Activated CD8-positive, alpha-beta memory T cell treated with anti-CD3 and anti-CD28 coated beads, Interleukin-2, amount 10 ng/mL, durations not matched to agents 7 days and 5 days (primary cell): ENCODE measurements at regions not wholly inside any gene's neighbourhood (a gene's known extent, or its start where the extent isn't known, plus 50 kb on each side); places are given as distances from the start of the nearest gene placed in this dataset.

Experiments
- ATAC-seq: fragments of 150-1000 bp; cut with Tn5 transposase; one replicate; pipeline ENCODE4 v1.10.0; 2021; ENCODE audit warnings: moderate library complexity
- CTCF ChIA-PET: fragments of 350-600 bp; sonication (Branson Sonifier 250); formaldehyde crosslinking; loops from one replicate; lab custom pipeline; 2021; ENCODE audit warnings: antibody characterized with exemption; lab: Charles Lee
- DNase-seq: peaks from one replicate; pipeline ENCODE4 v3.0.0-alpha.2; 2020
- H3K27ac Mint-ChIP-seq: one replicate; pipeline ENCODE4 v1.8.0; 2021; ENCODE audit warnings: mild to moderate bottlenecking, mixed read lengths
- H3K27me3 Mint-ChIP-seq: one replicate; pipeline ENCODE4 v1.8.0; 2021; ENCODE audit warnings: mixed read lengths
- H3K36me3 Mint-ChIP-seq: one replicate; pipeline ENCODE4 v1.8.0; 2021; ENCODE audit warnings: mild to moderate bottlenecking, mixed read lengths
- H3K4me1 Mint-ChIP-seq: one replicate; pipeline ENCODE4 v1.8.0; 2021; ENCODE audit warnings: mixed read lengths
- H3K4me3 Mint-ChIP-seq: one replicate; pipeline ENCODE4 v1.8.0; 2021; ENCODE audit warnings: mild to moderate bottlenecking, moderate library complexity, mixed read lengths
- H3K9me3 Mint-ChIP-seq: one replicate; pipeline ENCODE4 v1.8.0; 2022; ENCODE audit warnings: low read depth, mixed read lengths

GRCh38 chr15:38930851-38931572, 366.4 kb upstream of the RASGRP1 start:
- no peak for ATAC-seq
- H3K27me3 Mint-ChIP-seq, result peaks cover 8% of the 10 kb centered on the region
- no peaks in the 10 kb centered on the region for H3K4me1 Mint-ChIP-seq
- CTCF ChIA-PET, result interaction anchor here (1.3 kb wide), 1 partner anchor 10 kb away, joined by 4 read pairs; no protein-coding TSS in a partner anchor
- no peak for DNase-seq
- H3K36me3 Mint-ChIP-seq, result no peaks in the 10 kb centered on the region
- no peaks in the 10 kb centered on the region for H3K9me3 Mint-ChIP-seq
- no peak overlapping the region for H3K27ac Mint-ChIP-seq
- no peak overlapping the region for H3K4me3 Mint-ChIP-seq

GRCh38 chr15:38941399-38941953, 376.9 kb upstream of the RASGRP1 start:
- no peak for ATAC-seq
- no peak overlapping the region for H3K4me3 Mint-ChIP-seq
- CTCF ChIA-PET, result interaction anchor here (1.6 kb wide), 1 partner anchor 9 kb away, joined by 4 read pairs; no protein-coding TSS in a partner anchor

DNA sequence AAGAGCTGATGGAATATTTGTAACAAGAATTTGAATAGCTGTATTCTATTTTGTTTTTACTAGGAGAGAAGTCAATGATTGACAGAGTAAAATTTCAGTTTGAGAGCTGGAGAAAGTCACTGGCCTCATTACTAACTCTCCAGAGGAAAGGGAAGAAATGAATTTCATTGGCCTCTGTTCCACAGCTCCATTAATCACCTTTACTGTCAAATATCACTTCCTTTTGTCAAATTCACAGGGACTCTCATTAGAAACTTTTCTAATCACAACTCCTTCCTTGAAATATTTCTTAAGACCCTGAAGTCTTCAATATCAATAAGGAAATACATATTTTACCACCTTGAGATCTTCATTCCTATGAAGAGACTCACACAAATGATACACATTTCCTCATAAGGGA, 379.9 kb upstream of the RASGRP1 start:
- DNase-seq, result no peak
- CTCF ChIA-PET, result no interaction called here
- no peak for ATAC-seq
- H3K9me3 Mint-ChIP-seq, result no peaks in the 10 kb centered on the region
- no peak overlapping the region for H3K27ac Mint-ChIP-seq
- no peaks in the 10 kb centered on the region for H3K36me3 Mint-ChIP-seq
- peaks cover 24% of the 10 kb centered on the region for H3K27me3 Mint-ChIP-seq
- no peak overlapping the region for H3K4me3 Mint-ChIP-seq
- H3K4me1 Mint-ChIP-seq, result no peaks in the 10 kb centered on the region

More at GRCh38 chr15:38941399-38941953, 376.9 kb upstream of the RASGRP1 start:
- Mint-ChIP-seq H3K27me3 (peaks cover 28% of the 10 kb centered on the region), H3K4me1 (no peaks in the 10 kb centered on the region), H3K36me3 (no peaks in the 10 kb centered on the region), H3K9me3 (no peaks in the 10 kb centered on the region), H3K27ac (no peak overlapping the region)
- no peak for DNase-seq

- no peaks in the 10 kb centered on the region for H3K9me3 Mint-ChIP-seq
- DNase-seq (no peak), ATAC-seq (no peak)
- H3K4me1 Mint-ChIP-seq, result no peaks in the 10 kb centered on the region
- no peak overlapping the region for H3K4me3 Mint-ChIP-seq
- CTCF ChIA-PET, result no interaction called here
- H3K36me3 Mint-ChIP-seq, result no peaks in the 10 kb centered on the region
- H3K27me3 Mint-ChIP-seq, result peaks cover 20% of the 10 kb centered on the region
- H3K27ac Mint-ChIP-seq, result no peak overlapping the region
Measured at GRCh38 chr15:38945551-38946298, 381.1 kb upstream of the RASGRP1 start.

- Mint-ChIP-seq H3K27me3 (peaks cover 12% of the 10 kb centered on the region), H3K27ac (no peak overlapping the region), H3K4me3 (no peak overlapping the region), H3K4me1 (no peaks in the 10 kb centered on the region), H3K9me3 (no peaks in the 10 kb centered on the region), H3K36me3 (no peaks in the 10 kb centered on the region)
- CTCF ChIA-PET, result no interaction called here
- ATAC-seq (no peak), DNase-seq (no peak)
Measured at GRCh38 chr15:38954090-38954489, 389.5 kb upstream of the RASGRP1 start.

GRCh38 chr15:38961456-38961855, 396.8 kb upstream of the RASGRP1 start:
- Mint-ChIP-seq H3K4me3 (no peak overlapping the region), H3K4me1 (no peaks in the 10 kb centered on the region), H3K9me3 (no peaks in the 10 kb centered on the region), H3K27me3 (peaks cover 14% of the 10 kb centered on the region), H3K36me3 (no peaks in the 10 kb centered on the region), H3K27ac (no peak overlapping the region)
- CTCF ChIA-PET, result no interaction called here
- no peak for DNase-seq
- ATAC-seq, result no peak

DNA sequence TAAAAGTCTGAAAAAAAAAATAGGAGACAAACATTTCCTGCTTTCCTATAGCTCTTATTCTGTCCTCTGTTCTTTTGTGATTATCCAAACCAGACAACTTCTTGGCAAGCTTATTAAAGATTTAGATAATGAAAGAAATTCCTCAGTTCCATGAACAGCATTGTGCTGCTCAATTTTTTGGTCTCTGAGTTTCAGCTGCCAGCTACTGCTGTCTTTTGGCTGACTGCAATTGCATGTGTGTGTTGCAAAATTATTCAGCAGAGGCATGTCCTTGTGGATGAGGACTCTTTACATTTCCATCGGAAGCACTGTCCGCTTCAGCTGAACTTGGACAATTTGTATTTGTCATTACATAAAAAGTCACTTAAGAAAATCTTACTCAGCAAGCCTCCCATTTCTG, 397.3 kb upstream of the RASGRP1 start:
- Mint-ChIP-seq H3K4me1 (no peaks in the 10 kb centered on the region), H3K9me3 (no peaks in the 10 kb centered on the region), H3K36me3 (no peaks in the 10 kb centered on the region), H3K4me3 (no peak overlapping the region), H3K27ac (no peak overlapping the region), H3K27me3 (peaks cover 15% of the 10 kb centered on the region)
- CTCF ChIA-PET, result no interaction called here
- DNase-seq (no peak), ATAC-seq (no peak)

DNA sequence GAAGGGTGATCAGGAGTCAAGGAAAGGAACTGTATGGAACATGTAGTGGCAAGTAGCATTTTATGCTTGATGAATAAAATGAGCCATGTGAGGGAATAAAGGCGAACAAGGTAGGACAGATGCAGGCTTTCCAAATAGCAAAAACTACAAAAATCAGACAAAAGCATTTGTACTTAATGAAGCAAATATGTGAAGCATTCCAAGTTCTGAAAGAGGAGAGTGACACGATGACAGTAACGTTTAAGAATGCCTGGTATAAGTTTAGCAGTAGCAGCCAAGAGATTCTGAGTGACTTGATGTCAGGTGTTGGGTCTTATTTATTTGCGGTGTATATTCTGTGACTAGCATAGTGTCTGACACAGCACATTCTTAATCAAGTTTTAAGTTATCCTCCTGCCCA, 408.2 kb upstream of the RASGRP1 start:
- CTCF ChIA-PET, result no interaction called here
- Mint-ChIP-seq H3K4me1 (no peaks in the 10 kb centered on the region), H3K9me3 (no peaks in the 10 kb centered on the region), H3K36me3 (no peaks in the 10 kb centered on the region), H3K27ac (no peak overlapping the region), H3K4me3 (no peak overlapping the region), H3K27me3 (peaks cover 3% of the 10 kb centered on the region)
- DNase-seq (no peak), ATAC-seq (no peak)

- DNase-seq (no peak), ATAC-seq (no peak)
- Mint-ChIP-seq H3K27me3 (peaks cover 12% of the 10 kb centered on the region), H3K4me1 (no peaks in the 10 kb centered on the region), H3K9me3 (peaks cover 2% of the 10 kb centered on the region), H3K4me3 (no peak overlapping the region), H3K36me3 (no peaks in the 10 kb centered on the region), H3K27ac (no peak overlapping the region)
- CTCF ChIA-PET, result no interaction called here
Measured at GRCh38 chr15:38975282-38975990, 410.8 kb upstream of the RASGRP1 start.

DNA sequence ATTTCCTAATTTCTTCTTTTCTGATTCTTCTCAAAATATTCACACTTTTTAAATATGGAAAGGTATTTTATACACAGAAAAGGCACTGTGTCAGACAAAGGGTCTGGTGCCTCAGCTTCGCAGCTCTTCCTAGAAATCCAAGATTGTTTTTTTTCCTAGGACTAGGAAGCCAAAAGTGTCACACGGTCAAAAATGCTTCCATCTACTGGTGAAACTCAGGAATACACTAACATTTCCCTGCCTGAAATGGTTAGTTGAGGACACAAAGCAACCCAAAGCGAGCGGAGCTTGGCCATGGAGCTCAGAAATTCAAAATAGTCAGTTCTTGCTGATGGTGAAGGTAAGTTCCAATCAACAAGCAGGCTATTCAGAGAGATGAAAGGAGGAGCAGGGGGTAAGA, 426.5 kb upstream of the RASGRP1 start:
- no peak overlapping the region for H3K27ac Mint-ChIP-seq
- CTCF ChIA-PET, result no interaction called here
- no peaks in the 10 kb centered on the region for H3K9me3 Mint-ChIP-seq
- ATAC-seq (no peak), DNase-seq (no peak)
- no peak overlapping the region for H3K4me3 Mint-ChIP-seq
- no peaks in the 10 kb centered on the region for H3K36me3 Mint-ChIP-seq
- H3K27me3 Mint-ChIP-seq, result peaks cover 5% of the 10 kb centered on the region
- no peaks in the 10 kb centered on the region for H3K4me1 Mint-ChIP-seq

DNA sequence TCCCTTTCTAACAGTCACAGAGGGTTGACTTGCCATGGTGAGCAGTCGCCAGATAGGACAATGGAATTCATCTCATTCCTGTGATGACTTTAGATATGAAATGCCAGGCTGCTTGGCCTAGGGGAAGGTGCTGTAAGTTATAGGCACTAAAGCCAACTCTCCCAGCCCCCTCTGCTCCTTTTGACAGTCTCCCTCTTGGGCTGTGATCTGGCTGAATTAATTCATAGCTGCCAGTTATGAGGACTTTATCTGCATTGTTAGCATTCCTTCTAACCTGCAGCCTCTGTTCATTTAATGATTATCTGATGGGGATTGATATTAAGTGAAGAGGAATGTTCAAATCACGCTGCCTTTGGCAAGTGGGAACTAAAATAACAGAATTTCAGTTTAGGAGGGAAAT, 427.1 kb upstream of the RASGRP1 start:
- CTCF ChIA-PET, result no interaction called here
- Mint-ChIP-seq H3K4me1 (no peaks in the 10 kb centered on the region), H3K4me3 (no peak overlapping the region), H3K27ac (no peak overlapping the region), H3K9me3 (no peaks in the 10 kb centered on the region), H3K27me3 (peaks cover 5% of the 10 kb centered on the region), H3K36me3 (no peaks in the 10 kb centered on the region)
- ATAC-seq (no peak), DNase-seq (no peak)

DNA sequence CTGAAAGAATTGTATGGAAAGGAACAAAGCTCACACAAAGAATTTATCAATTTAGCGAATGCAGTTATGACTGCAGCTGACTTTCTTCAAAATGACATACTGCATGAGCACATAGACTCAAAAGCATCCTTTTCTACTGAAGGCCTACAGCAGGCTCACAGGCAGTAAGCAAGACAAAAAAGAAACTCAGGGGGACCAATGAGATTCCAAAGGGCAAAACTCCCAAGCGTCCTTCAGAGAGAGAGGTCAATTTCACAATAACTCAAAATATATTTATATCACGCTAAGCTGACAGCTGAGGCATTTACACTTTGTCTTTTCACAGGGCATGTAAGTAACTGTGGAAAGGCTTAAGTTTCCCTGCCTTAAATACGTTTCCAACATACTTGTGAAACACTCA, 427.9 kb upstream of the RASGRP1 start:
- H3K4me3 Mint-ChIP-seq, result no peak overlapping the region
- no peak overlapping the region for H3K27ac Mint-ChIP-seq
- no peaks in the 10 kb centered on the region for H3K4me1 Mint-ChIP-seq
- no peak for ATAC-seq
- CTCF ChIA-PET, result no interaction called here
- no peaks in the 10 kb centered on the region for H3K9me3 Mint-ChIP-seq
- H3K27me3 Mint-ChIP-seq, result peaks cover 3% of the 10 kb centered on the region
- no peaks in the 10 kb centered on the region for H3K36me3 Mint-ChIP-seq
- DNase-seq, result no peak

- H3K9me3 Mint-ChIP-seq, result no peaks in the 10 kb centered on the region
- no peaks in the 10 kb centered on the region for H3K4me1 Mint-ChIP-seq
- CTCF ChIA-PET, result no interaction called here
- no peaks in the 10 kb centered on the region for H3K36me3 Mint-ChIP-seq
- no peak overlapping the region for H3K4me3 Mint-ChIP-seq
- no peak for DNase-seq
- H3K27ac Mint-ChIP-seq, result no peak overlapping the region
- peaks cover 3% of the 10 kb centered on the region for H3K27me3 Mint-ChIP-seq
- ATAC-seq, result no peak
Measured at GRCh38 chr15:38992930-38993329, 428.3 kb upstream of the RASGRP1 start.
